NB4 (cell line): ENCODE measurements at regions not wholly inside any gene's neighbourhood (a gene's known extent, or its start where the extent isn't known, plus 50 kb on each side); places are given as distances from the start of the nearest gene placed in this dataset.
"Not testable (repeated sequence)": the region's sequence is repeated elsewhere in the genome, so short reads cannot be mapped to it uniquely, and the experiment has no call there.

Experiments
- DNase-seq: peaks from one replicate; pipeline ENCODE4 v3.0.0; 2010; ENCODE audit warnings: low read depth
- H3K4me3 ChIP-seq: one replicate; pipeline ENCODE4 v1.5.1; 2011; ENCODE audit warnings: mild to moderate bottlenecking, low read depth, low read length, moderate library complexity
- MYC ChIP-seq: IDR thresholded peaks from 2 replicates; pipeline ENCODE4 v1.6.1; 2011; ENCODE audit warnings: low read depth, low read length
- POLR2A ChIP-seq: IDR thresholded peaks from 2 replicates; pipeline ENCODE4 v1.6.1; 2011; ENCODE audit warnings: mild to moderate bottlenecking; ENCODE audit not compliant: insufficient read length; ENCODE audit errors: extremely low read depth
- TF ChIP-seq, protein P1 (sequence below): IDR thresholded peaks from one replicate; pipeline ENCODE4 v1.5.1; 2012; ENCODE audit warnings: low read depth, low read length
- TF ChIP-seq, protein P2 (sequence below): IDR thresholded peaks from 2 replicates; pipeline ENCODE4 v1.6.1; 2011; ENCODE audit warnings: low read depth, low read length

DNA sequence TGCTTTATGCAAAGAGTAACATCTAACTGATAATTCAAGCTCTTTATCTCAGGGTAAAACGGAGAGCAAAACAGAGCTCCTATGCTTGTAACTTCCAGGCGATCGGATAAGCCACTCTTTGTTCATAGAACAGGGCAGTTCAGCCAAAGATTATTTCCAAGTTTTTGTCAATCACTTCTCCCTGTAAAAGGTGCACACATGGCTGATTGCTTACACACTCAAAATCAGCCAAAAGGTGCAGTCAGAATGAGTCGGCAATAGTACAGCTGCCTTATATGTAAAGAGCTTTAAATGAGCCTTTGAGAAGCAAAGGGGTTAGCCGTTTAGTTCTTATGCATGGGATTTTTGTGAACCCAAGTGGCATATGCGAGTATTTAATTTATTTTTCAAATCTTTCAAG, 449.6 kb upstream of the POU3F2 start:
- no peak for DNase-seq
- no peak for TF ChIP-seq MYC
- no peak for TF ChIP-seq POLR2A
- TF ChIP-seq, protein P1, sequence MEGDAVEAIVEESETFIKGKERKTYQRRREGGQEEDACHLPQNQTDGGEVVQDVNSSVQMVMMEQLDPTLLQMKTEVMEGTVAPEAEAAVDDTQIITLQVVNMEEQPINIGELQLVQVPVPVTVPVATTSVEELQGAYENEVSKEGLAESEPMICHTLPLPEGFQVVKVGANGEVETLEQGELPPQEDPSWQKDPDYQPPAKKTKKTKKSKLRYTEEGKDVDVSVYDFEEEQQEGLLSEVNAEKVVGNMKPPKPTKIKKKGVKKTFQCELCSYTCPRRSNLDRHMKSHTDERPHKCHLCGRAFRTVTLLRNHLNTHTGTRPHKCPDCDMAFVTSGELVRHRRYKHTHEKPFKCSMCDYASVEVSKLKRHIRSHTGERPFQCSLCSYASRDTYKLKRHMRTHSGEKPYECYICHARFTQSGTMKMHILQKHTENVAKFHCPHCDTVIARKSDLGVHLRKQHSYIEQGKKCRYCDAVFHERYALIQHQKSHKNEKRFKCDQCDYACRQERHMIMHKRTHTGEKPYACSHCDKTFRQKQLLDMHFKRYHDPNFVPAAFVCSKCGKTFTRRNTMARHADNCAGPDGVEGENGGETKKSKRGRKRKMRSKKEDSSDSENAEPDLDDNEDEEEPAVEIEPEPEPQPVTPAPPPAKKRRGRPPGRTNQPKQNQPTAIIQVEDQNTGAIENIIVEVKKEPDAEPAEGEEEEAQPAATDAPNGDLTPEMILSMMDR: no peak
- TF ChIP-seq, protein P2, sequence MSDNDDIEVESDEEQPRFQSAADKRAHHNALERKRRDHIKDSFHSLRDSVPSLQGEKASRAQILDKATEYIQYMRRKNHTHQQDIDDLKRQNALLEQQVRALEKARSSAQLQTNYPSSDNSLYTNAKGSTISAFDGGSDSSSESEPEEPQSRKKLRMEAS: no peak
- H3K4me3 ChIP-seq: no peak overlapping the region

GRCh38 chr6:98395610-98396166, 438.7 kb upstream of the POU3F2 start:
- TF ChIP-seq, protein P2: no peak
- no peak for DNase-seq
- no peak overlapping the region for H3K4me3 ChIP-seq

DNA sequence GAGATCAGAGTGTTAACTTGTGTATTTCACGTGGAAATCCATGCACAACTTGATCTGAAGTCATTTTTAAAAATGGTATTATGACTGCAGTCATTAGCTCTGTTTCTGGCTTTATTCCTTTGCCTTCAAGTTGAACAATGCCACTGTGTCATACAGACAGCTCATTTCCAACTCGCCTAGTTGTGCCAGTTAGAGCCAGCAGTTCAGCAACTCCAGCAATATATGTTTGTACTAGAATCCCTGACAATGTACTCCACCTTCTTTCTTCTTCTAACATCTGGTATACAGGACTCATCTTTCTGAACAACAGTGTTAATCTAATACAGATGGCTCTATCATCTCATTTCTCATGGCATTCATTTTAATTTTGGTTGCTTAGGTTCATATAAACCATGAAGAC, 418.3 kb upstream of the POU3F2 start:
- no peak overlapping the region for H3K4me3 ChIP-seq
- DNase-seq: no peak
- TF ChIP-seq MYC (no peak), POLR2A (no peak)
- TF ChIP-seq, protein P1: no peak
- TF ChIP-seq, protein P2: no peak

GRCh38 chr6:98416497-98417158, 417.7 kb upstream of the POU3F2 start:
- not testable (repeated sequence) for H3K4me3 ChIP-seq, DNase-seq

DNA sequence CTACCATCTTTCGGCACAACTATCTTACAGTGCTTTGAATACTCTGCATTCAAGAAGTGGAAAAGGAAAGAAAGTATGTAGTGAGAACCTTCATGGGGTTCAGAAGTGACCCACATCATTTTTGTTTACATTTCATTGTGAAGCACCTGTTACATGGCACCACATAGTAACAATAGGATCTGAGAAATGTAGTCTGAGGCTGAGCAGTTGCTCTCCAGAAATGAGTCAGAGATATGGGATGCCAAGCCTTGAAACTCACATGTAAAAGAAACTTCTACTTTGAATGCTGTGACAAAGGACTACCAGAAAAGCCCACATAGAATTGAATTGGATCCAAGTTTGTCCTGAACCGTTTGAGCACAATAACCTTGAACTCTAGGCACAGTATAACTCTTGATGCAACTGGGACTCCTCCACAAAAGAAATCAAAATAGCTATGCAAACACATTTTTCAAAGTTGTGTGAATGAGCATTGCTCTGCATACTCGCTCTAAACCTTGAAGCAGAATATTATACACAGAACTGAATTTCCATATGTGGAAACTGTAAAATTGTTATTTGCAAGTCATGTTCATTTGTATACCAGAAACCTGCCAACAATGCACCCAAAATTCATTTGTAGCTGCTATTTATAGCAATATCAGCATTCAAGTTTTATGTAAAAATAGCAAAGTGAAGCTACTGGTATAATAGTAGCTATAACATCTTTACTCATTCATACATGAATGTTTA, 400.9 kb upstream of the POU3F2 start:
- no peak for DNase-seq
- TF ChIP-seq, protein P2: no peak
- TF ChIP-seq POLR2A: no peak
- TF ChIP-seq, protein P1: no peak
- H3K4me3 ChIP-seq: no peak overlapping the region

GRCh38 chr6:98443633-98444032, 390.7 kb upstream of the POU3F2 start:
- no peak overlapping the region for H3K4me3 ChIP-seq
- no peak for DNase-seq
- TF ChIP-seq MYC (no peak), POLR2A (no peak)
- TF ChIP-seq, protein P1: no peak
- TF ChIP-seq, protein P2: no peak
